GF-D8 (cell line): ENCODE measurements at regions not wholly inside any gene's neighbourhood (a gene's known extent, or its start where the extent isn't known, plus 50 kb on each side); places are given as distances from the start of the nearest gene placed in this dataset.
A peak's percentile ranks its signal among the peaks of the same experiment; 100 is the strongest.
"Not testable (repeated sequence)": the region's sequence is repeated elsewhere in the genome, so short reads cannot be mapped to it uniquely, and the experiment has no call there.

ENCODE experiments used
- DNase-seq: peaks from one replicate; lab custom pipeline; 2025; lab: John Stamatoyannopoulos, UW

DNA sequence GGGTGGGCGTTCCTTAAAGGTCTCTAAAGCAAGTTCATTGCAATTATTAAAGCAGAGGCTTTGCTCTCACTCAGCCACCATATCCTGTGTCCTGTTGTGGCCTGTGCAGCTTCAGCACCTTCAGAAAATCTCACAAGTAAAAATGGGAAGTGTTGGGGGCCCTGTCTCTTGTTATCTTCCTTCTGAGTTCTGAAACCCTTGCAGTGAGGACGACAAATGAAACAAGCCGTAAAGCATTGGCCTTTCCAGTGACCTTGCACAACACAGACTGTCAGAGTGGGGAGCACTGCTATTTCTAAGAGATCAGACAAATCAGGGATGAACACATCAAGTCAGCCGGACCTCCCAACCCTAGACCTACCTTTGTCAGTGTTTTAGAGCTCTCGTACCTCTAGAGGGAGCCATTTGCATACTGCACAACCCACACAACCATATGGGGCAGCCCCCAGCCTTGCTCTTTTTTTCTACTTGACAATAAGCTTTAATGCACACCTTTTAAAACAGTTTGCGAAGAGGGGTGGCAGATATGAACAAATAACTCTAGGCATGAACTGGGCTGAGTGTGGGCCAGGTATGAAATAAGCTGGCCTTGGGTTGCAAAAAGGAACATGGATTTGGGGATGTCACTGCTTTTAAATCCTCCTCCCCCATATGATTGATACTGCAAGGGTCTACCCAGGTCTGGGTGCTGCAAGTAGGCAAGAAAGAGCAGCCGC, 89.8 kb downstream of the KATNIP start:
- peak; percentile 10 for DNase-seq

DNA sequence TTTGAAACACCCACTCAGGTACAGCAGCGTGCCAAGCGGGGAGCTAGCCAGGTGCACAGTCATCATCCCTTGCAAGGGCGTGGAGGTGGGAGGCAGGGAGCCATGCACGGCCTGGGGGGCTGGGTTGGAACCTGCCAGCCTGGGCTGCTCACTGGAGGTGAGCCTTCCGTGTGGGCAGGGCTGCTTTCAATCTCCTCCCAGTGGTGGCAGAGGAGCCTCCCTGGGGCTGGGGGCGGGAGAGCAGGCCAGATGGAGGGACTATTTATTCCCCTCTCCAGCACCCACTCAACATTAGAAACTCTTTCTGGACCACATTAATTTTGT, 90.3 kb downstream of the KATNIP start:
- DNase-seq, result no peak

DNA sequence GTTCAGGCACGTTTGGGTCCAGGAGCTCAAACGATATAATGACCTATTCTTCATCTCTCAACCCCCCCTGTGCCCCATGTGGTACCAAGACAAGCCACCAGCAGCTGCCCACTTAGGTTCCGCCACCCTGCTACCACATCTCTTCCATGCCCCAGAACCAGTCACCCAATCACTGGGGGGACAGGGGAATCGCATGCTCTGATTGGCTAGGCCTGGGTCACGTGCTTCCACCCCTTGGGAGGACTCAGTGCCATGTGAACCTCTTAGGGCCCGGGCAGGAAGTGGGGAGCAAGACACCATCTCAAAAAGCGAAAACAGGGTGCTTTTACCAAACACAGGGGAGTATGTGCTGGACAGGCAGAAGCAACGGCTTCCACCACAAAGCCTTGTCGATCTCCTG, 91.3 kb downstream of the KATNIP start:
- DNase-seq, result no peak

DNA sequence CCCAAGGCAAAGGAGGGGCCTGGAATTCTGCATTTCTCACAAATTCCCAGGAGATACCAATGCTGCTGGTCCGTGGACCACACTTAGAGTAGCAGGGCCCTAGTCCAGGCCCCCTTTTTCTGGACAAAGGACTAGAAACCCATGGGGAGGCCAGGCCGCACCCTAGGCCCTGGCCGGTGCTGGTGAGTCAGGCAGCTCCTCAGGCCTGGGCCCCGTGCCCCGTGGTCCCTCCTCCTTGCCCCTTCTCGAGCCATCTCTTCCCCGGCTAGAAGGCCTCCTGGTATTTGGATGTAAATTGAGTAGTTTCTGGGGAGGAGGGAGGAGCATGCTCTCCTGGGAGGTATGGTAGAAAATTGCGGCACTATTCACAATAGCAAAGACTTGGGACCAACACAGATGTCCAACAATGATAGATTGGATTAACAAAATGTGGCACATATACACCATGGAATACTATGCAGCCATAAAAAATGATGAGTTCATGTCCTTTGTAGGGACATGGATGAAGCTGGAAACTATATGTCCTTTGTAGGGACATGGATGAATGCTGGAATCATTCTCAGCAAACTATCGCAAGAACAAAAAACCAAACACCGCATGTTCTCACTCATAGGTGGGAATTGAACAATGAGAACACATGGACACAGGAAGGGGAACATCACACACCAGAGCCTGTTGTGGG, 91.9 kb downstream of the KATNIP start:
- not testable (repeated sequence) for DNase-seq

DNA sequence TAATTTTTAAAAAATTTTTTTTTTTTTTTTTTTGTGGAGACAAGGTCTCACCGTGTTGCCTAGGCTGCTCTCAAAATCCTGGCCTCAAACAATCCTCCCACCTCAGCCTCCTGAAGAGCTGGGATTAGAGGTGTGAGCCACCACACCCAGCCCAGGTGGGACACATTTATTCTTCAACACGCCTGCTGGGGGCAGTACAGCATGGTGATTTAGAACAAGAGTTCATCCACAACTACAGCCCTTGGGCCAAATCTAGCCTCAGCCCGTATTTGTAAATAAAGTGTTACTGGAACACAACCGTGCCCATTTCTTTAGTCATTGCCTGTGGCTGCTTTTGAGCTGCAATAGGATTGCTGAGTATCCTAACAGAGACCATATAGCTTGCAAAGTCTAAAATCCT, 92.8 kb downstream of the KATNIP start:
- DNase-seq, result no peak

DNA sequence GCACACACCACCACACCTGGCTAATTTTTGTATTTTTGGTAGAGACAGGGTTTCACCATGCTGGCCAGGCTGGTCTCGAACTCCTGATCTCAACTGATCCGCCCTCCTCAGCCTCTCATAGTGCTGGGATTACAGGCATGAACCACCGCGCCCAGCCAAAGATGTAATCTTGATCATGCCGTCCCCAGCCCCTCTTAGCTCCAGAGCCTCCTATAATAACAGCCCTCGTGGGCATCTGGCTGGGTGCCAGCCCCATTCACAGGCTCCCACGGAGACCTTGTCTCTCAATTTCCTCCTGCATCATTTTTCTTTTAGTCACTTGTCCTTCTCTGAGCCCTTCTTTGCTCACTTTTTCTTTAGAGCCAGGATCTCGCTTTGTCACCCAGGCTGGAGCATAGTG, 94.2 kb downstream of the KATNIP start:
- no peak for DNase-seq

DNA sequence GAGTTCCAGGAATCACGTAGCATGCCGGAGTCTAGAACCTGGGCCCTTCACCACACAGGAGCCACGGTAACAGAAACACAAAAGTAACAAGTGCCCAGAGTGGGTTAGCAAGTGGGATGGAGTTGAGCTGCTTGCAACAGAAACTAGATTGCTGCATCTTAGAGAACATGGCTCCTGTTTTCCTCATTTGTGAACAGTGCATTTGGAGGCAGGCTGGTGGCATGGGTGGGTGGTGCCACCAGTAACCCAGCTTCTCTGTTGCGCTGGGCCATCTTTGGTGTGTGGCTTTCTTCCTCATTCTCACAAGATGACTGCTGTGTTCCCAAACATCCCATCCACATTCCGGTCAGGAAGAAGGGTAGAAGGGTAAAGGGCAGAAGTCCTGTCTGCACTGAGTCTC, 95.5 kb downstream of the KATNIP start:
- no peak for DNase-seq

DNA sequence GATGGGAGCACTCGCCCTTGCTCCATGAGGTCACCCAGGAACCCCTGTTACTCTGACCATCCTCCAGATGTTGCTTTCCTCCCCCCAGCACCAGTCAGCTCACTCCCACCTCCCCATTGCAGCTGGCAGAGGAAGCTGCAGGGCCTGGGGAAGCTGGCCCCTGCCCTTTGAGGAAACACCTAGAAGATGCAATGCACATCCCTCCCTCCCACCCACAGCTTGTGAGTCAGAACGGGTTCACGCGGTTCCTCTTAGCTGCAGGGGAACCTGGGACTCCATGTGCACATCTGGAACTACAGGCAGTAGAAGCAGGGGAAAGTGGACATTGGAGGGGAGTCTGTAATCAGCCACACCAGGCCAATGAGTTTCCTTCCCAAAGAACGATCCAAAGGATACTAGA, 96.9 kb downstream of the KATNIP start:
- DNase-seq, result no peak

DNA sequence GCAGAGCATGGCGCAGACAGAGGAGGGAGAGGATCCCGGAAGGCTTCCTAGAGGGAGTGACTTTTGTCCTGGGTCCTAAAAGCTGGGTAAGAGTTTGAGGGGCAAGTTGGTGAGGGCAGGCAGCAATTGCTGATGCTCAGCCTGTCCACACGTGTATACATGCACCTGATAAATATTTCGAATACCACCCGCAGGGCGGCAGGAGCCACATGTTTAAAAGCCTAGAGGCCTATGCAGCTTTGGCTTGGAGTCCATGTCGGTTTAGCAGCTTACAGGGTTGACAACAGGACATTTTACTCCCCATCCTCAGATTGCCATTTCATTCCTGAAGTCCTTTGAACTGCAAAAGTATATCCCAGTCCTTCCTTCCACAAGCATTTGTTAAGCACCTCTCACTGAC, 99.1 kb downstream of the KATNIP start:
- no peak for DNase-seq

DNA sequence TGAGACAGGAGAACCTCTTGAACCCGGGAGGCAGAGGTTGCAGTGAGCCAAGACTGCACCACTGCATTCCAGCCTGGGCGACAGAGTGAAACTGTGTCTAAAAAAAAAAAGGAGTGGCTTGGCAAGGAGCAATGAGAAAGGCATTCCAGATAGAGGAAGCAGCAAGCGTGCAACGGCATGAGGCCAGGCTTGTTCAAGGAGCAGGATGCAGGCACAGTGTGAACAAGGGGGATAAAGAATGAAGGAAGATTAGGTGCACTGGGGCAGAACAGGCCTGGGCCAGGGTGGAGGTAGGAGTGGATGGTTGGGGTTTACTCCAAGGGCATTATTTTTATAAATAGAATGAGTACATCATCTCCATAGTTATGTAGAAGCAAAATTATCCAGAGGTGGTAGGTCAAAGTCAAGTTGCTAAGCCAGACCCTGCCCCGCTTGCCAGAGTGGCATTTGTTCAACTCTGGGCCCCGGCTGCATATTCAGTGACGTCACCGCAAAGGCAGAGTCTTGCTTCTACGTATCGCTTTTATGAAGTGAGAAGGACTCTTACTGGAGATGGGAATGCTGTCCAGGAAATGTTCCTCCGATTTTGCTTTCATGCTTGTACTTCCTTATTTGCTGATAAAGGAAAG, 100.2 kb downstream of the KATNIP start:
- DNase-seq, result no peak

DNA sequence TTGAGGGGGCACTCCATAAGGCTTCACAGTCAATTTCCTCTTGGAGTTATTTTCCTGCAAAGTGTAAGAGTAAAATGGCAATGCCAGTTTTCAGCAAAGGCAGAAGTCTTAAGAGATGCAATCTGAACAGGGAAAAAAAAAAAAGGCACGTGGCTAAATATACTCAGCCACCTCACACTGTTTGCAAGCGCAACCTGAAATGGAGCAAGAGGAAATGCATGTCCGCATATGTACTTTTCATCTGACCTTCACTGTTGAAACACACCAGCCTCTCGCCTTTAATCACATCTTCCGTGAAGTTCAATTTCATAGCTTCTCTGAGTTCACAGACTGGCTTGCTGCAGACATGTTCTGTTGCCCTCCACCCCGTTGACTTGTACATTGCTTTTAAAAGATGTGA, 101.4 kb downstream of the KATNIP start:
- no peak for DNase-seq

DNA sequence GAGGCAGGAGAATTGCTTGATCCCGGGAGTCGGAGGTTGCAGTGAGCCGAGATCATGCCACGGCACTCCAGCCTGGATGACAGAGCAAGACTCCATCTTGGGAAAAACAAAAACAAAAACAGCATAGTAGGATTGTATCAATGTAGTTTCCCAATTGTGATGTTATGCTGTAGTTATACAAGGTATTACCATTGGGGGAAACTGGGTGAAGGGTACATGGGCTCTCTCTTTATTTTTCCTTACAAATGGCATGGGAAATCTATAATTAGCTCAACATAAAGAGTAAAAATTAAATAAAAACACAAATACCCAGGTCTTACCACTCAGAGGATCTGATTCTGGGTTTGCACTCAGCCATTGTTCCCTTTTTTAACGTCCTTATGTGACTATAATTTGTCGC, 107.9 kb downstream of the KATNIP start:
- DNase-seq, result no peak

DNA sequence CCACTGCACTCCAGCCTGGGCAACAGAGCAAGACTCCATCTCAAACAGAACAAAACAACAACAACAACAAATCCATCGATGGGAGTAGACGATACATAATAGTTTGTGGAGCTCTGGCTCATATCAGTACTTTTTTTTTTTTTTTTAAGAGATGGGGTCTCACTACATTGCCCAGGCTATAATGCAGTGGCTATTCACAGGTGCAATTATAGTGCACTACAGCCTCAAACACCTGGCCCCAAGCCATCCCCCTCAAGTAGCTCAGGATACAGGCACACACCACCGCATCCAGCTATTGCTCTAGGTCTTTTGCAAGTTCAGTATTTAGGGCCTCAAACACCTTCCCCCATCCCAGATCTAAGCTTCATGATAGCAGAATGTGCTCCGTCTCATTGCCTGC, 110.6 kb downstream of the KATNIP start:
- DNase-seq, result no peak

DNA sequence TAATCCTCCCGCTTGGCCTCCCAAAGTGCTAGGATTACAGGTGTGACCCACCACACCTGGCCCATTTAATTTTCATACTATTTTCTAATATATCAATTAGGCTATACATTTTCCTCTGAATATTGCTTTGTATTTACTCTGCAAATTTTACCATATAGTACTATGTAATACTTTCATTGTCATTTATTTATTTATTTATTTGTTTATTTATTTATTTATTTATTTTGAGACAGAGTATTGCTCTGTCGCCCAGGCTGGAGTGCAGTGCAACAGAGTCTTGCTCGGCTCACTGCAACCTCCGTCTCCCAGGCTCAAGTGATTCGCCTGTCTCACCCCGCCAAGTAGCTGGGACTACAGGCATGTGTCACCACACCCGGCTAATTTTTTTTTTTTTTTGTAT, 113.3 kb downstream of the KATNIP start:
- not testable (repeated sequence) for DNase-seq

DNA sequence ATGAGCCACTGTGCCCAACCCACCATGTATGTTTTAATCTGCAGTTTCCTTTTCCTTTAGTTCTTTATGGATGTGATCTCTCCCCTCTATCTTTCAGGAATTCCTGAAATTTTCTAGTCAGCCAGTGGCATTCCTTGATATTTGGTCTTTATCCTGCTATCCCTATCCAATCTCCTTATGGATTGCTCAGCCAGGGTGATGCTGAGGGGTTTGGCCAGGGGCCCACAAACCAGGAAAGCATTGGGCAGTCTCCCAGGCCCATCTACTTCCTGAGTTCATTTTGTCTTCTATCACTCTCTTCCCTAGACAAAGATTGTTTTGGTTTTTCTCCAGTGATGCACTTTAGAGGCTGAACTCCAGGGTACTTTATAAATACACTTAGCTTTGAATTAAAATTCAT, 115.9 kb downstream of the KATNIP start:
- DNase-seq, result no peak

DNA sequence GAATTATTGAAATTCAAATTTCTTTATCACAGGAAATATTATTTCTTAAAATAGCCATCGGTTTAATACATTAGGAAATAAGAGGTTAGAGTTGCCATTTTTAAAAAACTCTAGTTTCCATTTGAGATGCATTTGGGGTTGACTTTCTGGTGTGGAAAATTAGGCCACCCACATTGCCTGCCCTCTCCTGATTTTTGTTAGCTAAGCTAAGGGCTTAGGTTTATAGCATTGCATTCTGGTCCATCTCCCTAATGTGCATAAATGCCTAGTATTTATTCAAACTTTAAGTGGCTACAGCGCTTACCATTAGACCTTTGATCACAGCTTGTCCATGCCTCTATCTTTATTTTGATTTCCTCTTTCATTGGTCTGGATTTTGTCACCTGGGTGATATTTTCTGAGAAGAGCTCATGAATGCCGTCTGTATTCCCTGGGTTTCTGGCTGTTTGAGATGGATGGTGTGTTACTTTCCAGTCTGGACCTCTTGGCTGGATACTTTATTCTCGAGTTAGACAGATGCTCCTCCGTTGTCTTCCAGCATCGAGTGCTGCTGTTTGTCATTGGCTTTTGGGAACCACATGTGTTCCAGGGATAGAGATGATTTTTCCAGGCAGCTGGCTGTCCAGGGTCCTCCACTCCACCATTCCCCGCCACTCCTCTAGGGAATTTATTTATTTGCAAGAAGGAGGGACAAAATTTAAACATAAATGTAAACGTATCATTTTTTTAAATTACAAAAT, 120.3 kb downstream of the KATNIP start:
- DNase-seq, result no peak

DNA sequence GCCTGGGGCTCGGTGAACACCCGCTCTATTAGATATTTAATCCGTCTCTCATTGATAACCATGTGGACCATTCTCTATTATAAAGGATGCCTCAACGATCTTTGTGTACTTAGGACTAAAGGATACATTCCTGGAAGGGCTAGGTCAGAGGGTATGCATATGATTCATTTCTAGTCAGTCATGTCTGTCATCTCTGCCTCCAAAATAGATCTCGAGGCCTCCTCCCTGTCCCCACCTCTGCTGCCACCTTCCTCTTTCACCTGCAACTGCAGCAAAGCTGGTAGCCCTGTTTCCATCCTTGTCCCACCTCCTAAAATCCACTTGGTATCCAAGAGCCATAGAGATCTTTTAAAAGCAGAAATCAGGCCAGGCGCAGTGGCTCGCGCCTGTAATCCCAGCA, 121.5 kb downstream of the KATNIP start:
- DNase-seq, result no peak

DNA sequence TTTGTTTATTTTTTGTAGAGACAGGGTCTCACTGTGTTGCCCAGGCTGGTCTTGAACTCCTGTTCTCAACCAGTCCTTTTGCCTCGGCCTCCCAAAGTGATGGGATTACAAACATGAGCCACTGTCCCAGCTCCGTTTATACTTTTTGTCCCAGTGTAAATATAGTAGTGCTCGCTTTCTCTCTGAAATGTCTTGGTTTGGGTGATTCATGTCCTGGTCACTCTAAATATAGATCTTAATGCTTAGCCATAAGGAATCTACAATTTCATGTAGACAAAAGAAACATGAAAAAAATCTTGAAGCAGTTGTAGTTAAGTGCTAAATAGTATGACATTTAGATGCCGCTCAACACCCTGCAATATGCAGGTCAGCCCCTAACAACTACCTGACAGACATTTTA, 126.9 kb downstream of the KATNIP start:
- no peak for DNase-seq

DNA sequence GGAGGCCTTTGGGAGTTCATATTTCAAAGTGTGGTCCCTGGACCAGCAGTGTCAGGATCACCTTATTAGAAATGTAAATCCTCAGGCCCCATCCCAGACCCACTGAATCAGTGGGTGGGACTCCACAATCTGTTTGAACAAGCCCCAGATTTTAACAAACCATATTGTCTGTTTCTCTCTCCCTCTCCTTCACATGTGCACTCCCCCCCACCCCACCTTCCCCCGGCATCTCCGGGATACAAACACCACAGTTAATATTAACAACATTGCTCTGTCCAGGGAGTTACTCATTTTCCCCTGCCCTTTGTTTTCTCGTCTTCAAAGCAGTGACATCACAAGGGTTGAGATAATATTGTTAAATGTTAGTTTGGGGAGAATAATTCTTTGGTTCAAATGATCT, 127.3 kb downstream of the KATNIP start:
- no peak for DNase-seq

DNA sequence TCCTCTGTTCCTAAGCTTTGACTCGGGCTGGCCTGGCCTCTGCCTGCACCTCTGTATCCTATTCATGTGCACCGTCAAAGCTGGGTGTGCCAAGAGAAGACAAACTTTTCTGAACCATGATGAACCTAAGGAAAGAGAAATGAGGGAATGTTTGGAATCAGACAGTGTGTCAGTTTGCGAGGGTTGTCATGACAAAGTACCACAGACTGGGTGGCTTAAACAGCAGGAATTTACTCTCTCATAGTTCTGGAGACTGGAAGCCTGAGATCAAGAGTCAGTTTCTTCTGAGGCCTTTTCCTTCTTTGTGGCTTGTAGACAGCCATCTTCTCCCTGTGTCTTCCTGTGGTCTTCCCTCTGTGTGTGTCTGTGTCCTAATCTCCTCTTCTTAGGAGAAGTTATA, 129.0 kb downstream of the KATNIP start:
- DNase-seq, result no peak

DNA sequence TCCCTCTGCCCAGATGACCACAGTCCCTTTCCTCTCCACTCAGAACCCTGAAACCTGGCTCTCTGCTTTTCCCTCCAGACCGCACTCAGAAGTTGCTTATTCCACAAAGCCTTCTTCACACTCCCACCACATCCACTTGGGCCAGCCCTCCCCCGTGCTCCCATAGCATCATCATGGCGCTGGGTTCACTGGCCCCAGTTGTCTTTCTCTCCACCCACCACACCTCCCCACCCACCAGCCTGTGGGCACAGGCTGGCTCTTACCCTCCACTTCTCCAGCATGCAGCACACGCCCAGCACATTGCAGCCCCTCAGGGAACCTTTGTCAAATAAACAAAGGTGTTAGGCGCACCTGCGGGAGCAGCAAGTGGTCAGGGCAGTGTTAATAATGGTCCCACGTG, 130.0 kb downstream of the KATNIP start:
- no peak for DNase-seq

DNA sequence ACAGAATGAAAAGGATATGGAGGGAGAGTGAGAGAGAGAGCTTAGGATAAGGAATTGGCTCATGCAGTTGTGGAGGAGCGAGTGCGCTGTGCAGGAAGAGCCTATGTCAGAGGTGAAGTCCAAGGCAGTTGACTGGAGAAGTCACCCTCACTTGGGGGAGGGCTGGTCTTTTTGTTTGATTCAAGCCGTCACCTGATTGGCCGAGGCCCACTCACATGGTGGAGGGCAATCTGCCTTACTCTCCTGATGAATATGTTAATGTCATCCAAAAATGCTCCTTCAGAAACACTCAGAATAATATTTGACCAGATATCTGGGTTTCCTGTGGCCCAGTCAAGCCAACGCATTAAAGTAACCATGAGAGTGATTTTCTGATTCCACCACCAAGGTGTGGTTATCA, 131.7 kb downstream of the KATNIP start:
- no peak for DNase-seq

DNA sequence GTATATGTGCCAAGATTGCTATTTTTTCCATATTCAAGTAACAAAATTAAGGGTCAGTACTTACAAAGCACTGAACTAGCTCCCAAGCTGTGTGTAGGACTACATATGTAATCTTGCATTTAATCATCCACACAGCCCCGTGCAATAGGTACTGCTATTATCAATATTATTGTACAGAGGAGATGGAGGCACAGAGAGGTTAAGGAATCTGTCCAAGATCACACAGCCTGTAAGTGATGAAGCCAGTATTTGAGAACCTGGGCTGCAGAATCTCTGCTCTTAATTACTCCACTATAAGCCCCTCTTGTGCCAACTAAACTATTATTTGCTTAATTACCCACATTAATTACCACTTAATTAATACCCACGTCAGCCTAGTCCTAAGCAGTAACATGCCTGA, 134.1 kb downstream of the KATNIP start:
- DNase-seq, result no peak
